PC-9 (cell line): ENCODE measurements at regions not wholly inside any gene's neighbourhood (a gene's known extent, or its start where the extent isn't known, plus 50 kb on each side); places are given as distances from the start of the nearest gene placed in this dataset.

ENCODE experiments used
- BruUV-seq: library from RNA; stranded (reverse); fragments of 400-500 nt; replicated peaks from 2 replicates; lab custom pipeline; 2021; lab: Mats Ljungman, UMichigan
- CTCF ChIA-PET: fragments of 300-600 bp; sonication (Branson Sonifier 250); formaldehyde crosslinking; loops from one replicate; lab custom pipeline; 2022; ENCODE audit warnings: antibody characterized with exemption; lab: Charles Lee
- POLR2A ChIA-PET: fragments of 300-600 bp; sonication (Branson Sonifier 250); formaldehyde crosslinking; loops from one replicate; lab custom pipeline; 2022; ENCODE audit warnings: antibody characterized with exemption; ENCODE audit not compliant: unreplicated experiment; lab: Charles Lee
- DNase-seq, 2 experiments: peaks; one replicate each; pipeline versions ENCODE4 v3.0.0 to v3.0.0-alpha.2; 2015 to 2022; ENCODE audit warnings: mixed read lengths in 1 of 2
- H2AFZ ChIP-seq: fragments of 200-600 bp; sonication (generic); 2 replicates; pipeline ENCODE4 v1.8.1; 2017; ENCODE audit warnings: antibody characterized with exemption
- H3F3A ChIP-seq: fragments of 200-600 bp; sonication (generic); 2 replicates; pipeline ENCODE4 v1.8.1; 2017; ENCODE audit warnings: antibody characterized with exemption, mild to moderate bottlenecking, low read depth; ENCODE audit not compliant: insufficient read depth
- H3K27ac ChIP-seq: fragments of 200-600 bp; sonication (generic); 2 replicates; pipeline ENCODE4 v1.6.1; 2016; ENCODE audit warnings: mixed run types
- H3K27me3 ChIP-seq: fragments of 200-600 bp; sonication (generic); 2 replicates; pipeline ENCODE4 v1.6.1; 2016; ENCODE audit warnings: low read depth, mixed run types; ENCODE audit not compliant: insufficient read depth
- H3K36me3 ChIP-seq: fragments of 200-600 bp; sonication (generic); 2 replicates; pipeline ENCODE4 v1.6.1; 2016; ENCODE audit warnings: low read depth, mixed run types
- H3K4me1 ChIP-seq: fragments of 200-600 bp; sonication (generic); replicated peaks from 2 replicates; pipeline ENCODE4 v1.6.1; 2016; ENCODE audit warnings: mixed run types; ENCODE audit not compliant: insufficient read depth
- H3K4me2 ChIP-seq: fragments of 200-600 bp; sonication (generic); 2 replicates; pipeline ENCODE4 v1.6.1; 2017; ENCODE audit warnings: mixed run types
- H3K4me3 ChIP-seq: fragments of 200-600 bp; sonication (generic); 2 replicates; pipeline ENCODE4 v1.6.1; 2016; ENCODE audit warnings: mixed run types
- H3K79me2 ChIP-seq: fragments of 200-600 bp; sonication (generic); 2 replicates; pipeline ENCODE4 v1.6.1; 2017; ENCODE audit warnings: low read depth, mixed run types
- H3K9me2 ChIP-seq: fragments of 200-600 bp; sonication (generic); 2 replicates; pipeline ENCODE4 v1.8.1; 2017; ENCODE audit warnings: mild to moderate bottlenecking; ENCODE audit not compliant: insufficient read depth
- H3K9me3 ChIP-seq: fragments of 200-600 bp; sonication (generic); 2 replicates; pipeline ENCODE4 v1.8.1; 2016; ENCODE audit warnings: low read depth; ENCODE audit not compliant: insufficient read depth
- H4K20me1 ChIP-seq: fragments of 200-600 bp; sonication (generic); 2 replicates; pipeline ENCODE4 v1.8.1; 2017; ENCODE audit not compliant: insufficient read depth
- CTCF ChIP-seq: fragments of 200-600 bp; sonication (generic); conservative IDR thresholded peaks from 2 replicates; pipeline ENCODE4 v1.6.1; 2017; ENCODE audit warnings: mixed run types, antibody characterized with exemption, mild to moderate bottlenecking, moderate library complexity
- EZH2 ChIP-seq: fragments of 200-600 bp; sonication (generic); IDR thresholded peaks from 2 replicates; pipeline ENCODE4 v1.8.0; 2017; ENCODE audit warnings: antibody characterized with exemption, low read depth
- intact Hi-C: fragments of 100-400 bp; cut with micrococcal nuclease; formaldehyde crosslinking; loops from one replicate; pipeline ENCODE4 v1.10.0; 2022; ENCODE audit not compliant: unreplicated experiment

- Histone ChIP-seq H3K27me3 (no peaks in the 10 kb centered on the region), H3K4me2 (no peak overlapping the region), H2AFZ (no peak overlapping the region), H3K4me3 (no peak overlapping the region), H3K27ac (no peak overlapping the region), H3K9me3 (no peaks in the 10 kb centered on the region), H3K36me3 (peaks cover 8% of the 10 kb centered on the region; the same call in 1 of the 2 replicates), H4K20me1 (peaks cover 47% of the 10 kb centered on the region), H3K79me2 (peaks cover 69% of the 10 kb centered on the region), H3K4me1 (no peaks in the 10 kb centered on the region), H3F3A (no peaks in the 10 kb centered on the region), H3K9me2 (no peaks in the 10 kb centered on the region)
- intact Hi-C loops: no loop called here
- POLR2A ChIA-PET: no interaction called here
- no peak for TF ChIP-seq EZH2
- TF ChIP-seq CTCF: no peak
- no TSS peak for BruUV-seq
- CTCF ChIA-PET: no interaction called here
- DNase-seq: no peak
These were observed 62.1 kb downstream of the TCF20 start for GRCh38 chr22:42208362-42208761.

GRCh38 chr22:42207918-42208317, 62.5 kb downstream of the TCF20 start:
- Histone ChIP-seq H2AFZ (no peak overlapping the region), H3K27me3 (no peaks in the 10 kb centered on the region), H3K9me3 (no peaks in the 10 kb centered on the region), H3K4me3 (no peak overlapping the region), H3K36me3 (peaks cover 8% of the 10 kb centered on the region; the same call in 1 of the 2 replicates), H3K9me2 (no peaks in the 10 kb centered on the region), H3K27ac (no peak overlapping the region), H3F3A (no peaks in the 10 kb centered on the region), H3K4me2 (no peak overlapping the region), H3K4me1 (no peaks in the 10 kb centered on the region), H4K20me1 (peaks cover 49% of the 10 kb centered on the region), H3K79me2 (peaks cover 74% of the 10 kb centered on the region)
- POLR2A ChIA-PET: no interaction called here
- TF ChIP-seq CTCF: no peak
- TF ChIP-seq EZH2: no peak
- intact Hi-C loops: no loop called here
- DNase-seq: no peak
- BruUV-seq: no TSS peak
- CTCF ChIA-PET: no interaction called here

- ChIA-PET CTCF (no interaction called here), POLR2A (no interaction called here)
- Histone ChIP-seq H3K4me2 (no peak overlapping the region), H3K4me1 (no peaks in the 10 kb centered on the region), H3K79me2 (peaks cover 97% of the 10 kb centered on the region), H3K9me2 (no peaks in the 10 kb centered on the region), H3K27me3 (no peaks in the 10 kb centered on the region), H3K27ac (no peak overlapping the region), H2AFZ (no peak overlapping the region), H3K4me3 (no peak overlapping the region), H3K36me3 (no peaks in the 10 kb centered on the region), H3K9me3 (no peaks in the 10 kb centered on the region), H4K20me1 (peaks cover 60% of the 10 kb centered on the region), H3F3A (0 out of 2 replicates have a peak, but pooled peaks cover 3% of the 10 kb centered on the region)
- intact Hi-C loops: no loop called here
- no TSS peak for BruUV-seq
- DNase-seq: no peak
- no peak for TF ChIP-seq EZH2
- no peak for TF ChIP-seq CTCF
These were observed 66.8 kb downstream of the TCF20 start for GRCh38 chr22:42203609-42204008.
